ENCODE measurements at regions not wholly inside any gene's neighbourhood (a gene's known extent, or its start where the extent isn't known, plus 50 kb on each side); places are given as distances from the start of the nearest gene placed in this dataset.

DNA sequence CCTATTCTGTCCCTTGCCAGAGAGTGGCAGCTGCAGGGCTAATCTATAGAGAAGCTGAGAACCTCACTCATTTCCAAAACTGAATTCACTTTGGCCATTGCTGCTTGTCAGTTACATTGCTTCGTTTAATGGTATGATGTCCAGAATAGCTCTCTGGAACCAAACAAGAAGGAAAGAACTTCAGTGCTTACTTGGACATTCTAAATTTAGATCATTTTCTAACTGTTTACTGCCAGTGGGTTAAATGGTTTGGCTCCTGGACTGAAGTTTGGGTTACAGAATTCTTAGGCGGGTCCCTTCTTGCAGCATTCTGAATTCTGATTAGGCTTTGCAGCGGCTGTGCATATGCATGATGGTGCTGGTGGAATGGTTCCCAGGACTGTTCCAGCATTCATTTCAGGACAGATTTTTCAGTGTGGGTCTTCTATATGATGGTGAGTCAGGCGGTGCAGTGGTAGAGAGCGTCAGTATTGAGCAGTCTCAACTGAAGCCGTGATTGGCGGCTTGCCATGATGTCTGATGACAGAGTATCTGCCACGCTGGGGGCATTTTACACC, 148.7 kb downstream of the DYRK2 start:
- no peak for DNase-seq (ENCODE audit: low spot score)

DNA sequence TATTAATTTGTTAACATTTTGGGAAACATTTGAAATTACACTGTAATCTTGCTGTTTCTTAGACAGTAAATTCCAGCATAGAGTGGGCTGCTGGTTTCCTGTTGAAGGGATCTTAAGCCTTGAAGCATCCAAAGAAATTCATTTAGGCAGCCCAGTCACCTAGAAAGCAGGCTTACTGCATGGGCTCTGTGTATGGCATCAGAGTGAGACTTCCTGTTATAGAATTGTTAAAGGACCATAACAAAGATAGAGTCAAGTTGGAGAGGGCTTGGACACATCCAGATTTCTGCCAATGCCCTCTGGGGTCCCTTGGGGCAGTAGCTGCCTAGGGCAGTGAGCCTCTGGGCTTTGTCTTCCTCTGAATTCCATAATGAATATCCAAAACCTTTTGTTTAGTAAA, 149.2 kb downstream of the DYRK2 start:
- no peak for DNase-seq (ENCODE audit: low spot score)

DNA sequence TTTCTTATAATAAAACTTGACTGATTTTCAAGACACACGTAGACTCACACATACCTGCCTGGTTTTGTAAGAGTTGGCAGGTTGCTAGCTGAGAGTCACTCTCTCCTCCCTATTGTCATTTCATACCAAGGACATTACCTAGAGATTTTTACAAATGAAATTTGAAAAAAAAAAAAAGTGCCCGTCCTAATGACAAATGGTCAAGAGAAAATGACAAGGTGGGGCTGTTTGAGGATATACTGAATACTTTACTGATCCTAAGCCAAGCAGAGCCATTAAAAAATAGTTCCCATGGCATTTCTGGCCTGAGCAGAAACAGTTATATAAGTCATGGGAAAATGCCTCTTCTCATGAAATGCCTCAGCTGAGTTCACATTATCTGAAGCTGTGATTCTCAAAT, 150.2 kb downstream of the DYRK2 start:
- no peak for DNase-seq (ENCODE audit: low spot score)

DNA sequence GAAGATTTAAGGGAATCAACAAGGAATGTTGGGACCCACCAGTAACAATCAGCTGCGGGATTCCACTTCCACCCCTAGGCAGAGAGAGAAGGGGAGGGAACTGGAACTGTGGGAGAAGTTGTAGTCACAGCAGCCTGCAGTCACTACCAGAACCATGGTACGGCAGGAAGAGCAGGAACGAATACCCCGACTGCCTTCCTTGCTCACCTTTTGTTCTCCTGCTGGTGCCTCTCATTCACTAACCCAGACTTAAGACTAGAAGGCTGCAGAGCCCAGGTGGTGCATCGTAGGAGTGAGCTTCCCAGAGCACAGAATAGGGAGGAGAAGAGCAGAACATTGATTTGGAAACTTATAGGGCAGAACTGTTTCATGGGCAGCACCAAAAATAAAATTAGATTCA, 154.2 kb downstream of the DYRK2 start:
- no peak for DNase-seq (ENCODE audit: low spot score)

DNA sequence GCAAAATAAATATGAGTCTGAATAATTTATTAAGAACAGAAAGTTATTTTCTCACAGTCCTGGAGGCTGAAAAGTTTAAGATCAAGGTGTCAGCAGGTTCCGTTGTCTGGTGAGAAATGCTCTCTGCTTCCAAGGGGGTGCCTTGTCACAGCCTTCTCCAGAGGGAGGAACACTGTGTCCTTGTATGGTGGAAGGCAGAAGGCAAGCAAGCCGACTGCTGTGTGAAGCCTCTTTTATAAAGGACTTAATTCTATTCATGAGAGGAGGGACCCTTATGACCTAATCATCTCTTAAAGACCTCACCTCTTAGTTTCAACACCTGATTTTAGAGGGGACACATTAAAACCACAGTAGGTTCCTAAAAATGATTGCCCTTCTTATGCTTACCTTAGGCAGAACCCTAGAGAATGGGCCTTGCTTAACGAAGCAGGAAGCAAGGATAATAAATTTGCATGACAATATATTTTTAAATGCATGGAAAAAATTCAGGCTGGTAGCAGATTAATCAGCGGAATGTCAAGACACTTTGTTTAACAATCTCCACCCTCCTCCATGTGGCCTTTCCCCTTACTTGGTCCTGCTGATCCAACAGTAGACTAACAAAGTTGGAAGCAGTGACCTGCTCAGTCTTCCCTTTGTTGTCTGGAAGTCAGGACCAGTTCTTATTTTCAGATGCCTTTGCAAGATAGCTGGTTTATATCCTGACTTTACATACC, 154.9 kb downstream of the DYRK2 start:
- no peak for DNase-seq (ENCODE audit: low spot score)

DNA sequence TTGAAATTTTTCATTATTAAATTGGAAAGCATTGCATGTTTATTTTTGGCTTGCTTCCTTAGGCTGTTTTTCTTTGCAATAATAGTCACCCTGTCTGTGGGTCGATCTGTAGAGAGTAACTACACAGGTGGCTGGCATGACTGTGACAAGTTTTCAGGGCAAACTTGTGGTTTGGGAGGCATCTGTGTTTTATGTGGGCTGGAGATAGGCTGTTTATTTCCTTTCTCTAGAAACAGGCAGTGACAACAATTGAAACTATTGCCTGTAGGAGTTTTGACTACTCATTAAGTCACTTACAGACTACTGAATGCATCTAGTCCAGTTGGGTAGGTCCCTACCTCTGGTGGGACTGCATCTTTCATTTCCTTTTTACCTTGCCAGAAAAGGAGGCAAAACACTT, 155.6 kb downstream of the DYRK2 start:
- DNase-seq (ENCODE audit: low spot score) = no peak

DNA sequence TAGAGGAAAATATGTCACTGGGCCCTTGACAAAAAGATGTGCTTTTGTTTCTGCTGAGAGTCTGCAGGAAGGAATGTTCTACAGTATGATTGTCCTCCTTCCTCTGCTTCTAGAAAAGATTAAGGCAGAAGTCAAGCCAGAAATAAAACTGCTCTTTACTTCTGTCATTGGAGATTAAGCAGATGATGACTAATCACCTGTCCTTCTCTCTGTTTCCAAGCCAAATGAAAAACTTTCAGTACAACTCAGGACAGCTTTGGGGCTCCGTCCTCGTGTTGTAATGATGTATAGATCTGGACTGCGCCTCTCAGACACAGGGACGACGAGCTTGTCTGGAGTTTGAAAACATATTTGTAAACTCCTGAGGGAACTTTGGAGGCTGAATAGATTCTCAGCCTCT, 159.3 kb downstream of the DYRK2 start:
- DNase-seq (ENCODE audit: low spot score) = no peak

DNA sequence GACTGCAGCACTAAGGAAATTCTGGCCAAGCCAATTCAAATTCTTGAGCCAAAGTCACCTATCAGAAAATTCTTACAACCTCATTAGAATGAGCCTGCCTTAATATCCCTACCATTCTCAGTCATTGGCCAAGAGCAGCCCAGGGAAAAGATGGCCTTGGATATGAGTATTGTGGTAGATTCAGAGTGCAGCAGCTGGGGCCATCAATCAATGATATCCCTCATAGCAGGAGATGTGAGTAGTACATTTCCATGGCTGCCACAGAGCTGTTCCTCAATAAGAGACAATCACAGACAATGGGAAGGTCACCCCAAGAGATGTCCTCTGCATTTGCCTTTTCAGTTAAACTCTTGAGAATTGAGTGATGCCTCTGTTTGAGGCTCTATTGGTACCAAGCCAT, 161.6 kb downstream of the DYRK2 start:
- DNase-seq (ENCODE audit: low spot score) = no peak

DNA sequence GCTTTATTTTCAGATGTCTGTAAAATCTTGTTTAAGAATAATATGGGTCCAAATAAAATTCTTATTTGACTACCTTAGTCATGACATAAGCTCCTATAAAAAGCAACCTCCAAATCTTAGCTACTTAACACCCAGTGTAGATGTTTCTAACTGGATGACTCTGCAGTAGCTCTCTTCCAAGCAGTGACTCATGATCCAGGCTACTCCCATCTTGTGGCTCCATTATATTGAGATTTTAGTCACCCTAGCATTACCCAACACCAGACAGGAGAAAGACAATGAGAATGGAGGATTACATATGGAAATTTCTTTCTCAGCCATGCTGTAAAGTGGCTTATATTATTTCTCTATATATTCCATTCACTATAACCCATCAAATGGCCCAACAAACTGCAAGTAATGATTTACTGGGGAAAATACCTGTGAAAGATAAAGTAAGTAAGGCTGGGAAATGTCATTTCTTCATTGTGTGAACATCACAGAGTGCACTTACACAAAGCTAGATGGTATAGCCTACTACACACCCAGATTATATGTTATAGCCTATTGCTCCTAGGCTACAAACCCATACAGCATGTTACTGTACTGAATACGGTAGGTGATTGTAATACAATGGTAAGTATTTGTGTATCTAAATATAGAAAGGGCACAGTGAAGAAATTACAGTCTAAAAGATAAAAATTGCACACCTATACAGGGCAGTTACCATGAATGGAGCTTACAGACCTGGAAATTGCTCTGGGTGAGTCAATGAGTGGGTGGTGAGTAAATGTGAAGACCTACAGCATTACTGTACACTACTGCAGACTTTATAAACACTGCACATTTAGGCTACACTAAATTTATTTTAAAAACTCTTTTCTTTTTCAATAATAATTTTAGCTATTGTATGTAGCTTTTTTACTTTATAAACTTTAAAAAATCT, 163.2 kb downstream of the DYRK2 start:
- no peak for DNase-seq (ENCODE audit: low spot score)

DNA sequence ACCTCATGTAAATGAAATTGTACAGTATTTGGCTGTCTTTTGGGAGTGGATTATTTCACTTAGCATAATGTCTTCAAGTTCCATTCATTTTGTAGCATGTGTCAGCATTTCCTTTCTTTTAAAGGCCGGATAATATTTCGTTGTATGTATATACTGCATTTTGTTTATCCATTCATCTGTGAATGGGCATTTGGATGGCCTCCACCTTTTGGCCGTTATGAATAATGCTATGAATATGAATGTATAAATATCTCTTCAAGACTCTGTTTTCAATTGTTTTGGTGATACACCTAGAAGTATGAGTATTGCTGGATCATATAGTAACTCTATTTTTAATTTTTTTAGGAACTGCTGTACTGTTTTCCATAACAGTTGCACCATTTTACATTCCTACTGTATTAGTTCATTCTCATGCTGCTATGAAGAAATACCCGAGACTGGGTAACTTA, 164.9 kb downstream of the DYRK2 start:
- no peak for DNase-seq (ENCODE audit: low spot score)

DNA sequence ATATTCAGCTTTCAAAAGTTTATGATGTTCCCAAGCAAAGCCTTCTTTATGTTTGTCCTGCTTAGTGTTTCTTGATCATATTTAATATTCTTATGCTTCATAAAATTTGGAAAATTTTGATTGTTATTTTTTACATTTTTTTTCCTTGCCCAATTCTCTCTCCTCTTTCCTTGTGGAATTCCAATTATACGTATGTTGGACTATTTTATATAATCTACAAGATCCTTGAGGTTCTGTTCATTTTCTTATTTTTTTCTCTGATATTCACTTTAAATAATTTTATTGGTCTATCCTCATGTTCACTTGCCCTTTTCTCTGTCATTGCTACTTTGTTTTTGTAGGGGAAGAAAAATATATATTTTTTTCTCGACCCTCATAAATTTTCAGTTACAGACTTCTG, 167.7 kb downstream of the DYRK2 start:
- no peak for DNase-seq (ENCODE audit: low spot score)

DNA sequence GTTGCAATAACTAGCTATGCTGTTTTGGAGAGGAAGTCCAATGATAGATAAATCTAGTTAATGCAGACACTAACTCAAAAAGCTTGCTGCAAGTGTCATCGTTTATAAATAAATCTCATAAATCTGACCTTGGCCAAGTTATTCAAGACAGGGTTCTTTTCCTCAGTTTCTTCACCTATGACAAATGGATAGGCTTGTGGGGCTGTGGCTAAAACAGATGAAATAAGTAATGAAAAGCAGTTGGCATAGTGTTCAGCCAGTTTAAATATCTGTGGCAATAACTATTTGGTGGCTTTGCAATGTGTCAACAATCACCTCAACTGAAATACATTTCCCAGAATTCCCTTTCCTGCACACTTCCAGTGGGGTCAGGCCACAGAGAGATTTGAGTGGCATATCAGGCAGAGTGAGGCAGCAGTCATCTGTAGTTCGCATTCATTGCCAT, 169.9 kb downstream of the DYRK2 start:
- no peak for DNase-seq (ENCODE audit: low spot score)

DNA sequence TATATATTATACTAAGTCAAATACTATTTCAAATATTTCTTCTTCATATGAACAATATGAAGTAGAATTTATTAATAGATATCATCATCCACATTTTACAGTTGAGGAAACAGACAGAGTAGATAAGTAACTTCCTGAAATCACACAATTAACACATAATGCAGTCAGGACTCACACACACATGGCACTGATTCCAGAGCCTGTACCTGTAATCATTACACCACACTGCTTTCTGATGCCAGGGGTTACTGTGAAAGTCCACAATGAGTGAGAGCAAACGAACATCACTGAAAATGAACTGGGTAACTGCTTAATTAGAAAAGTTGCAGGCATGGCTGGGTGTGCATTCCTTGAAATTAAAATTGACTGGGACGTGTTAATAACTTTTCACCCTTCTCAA, 169.3 kb upstream of the IFNG-AS1 start:
- DNase-seq (ENCODE audit: low spot score) = no peak

DNA sequence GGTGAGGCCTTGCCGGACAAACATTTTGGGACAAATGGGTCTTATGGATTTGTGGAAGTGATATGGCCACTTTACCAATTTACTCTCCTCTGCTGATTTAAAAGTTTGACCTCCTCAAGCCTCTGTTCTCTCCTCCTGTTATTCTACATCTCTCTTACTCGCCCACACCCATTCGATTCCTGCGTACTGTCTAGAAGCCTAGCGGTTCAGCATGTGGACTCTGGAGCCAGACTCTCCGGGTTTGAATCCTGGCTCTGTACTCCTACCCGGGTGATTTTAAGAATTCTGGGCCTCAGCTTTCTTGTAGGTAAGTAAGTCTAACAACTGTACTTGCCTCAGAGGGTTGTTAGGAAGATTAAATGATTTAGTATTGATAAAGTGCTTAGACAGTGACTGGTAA, 168.6 kb upstream of the IFNG-AS1 start:
- DNase-seq (ENCODE audit: low spot score) = no peak

DNA sequence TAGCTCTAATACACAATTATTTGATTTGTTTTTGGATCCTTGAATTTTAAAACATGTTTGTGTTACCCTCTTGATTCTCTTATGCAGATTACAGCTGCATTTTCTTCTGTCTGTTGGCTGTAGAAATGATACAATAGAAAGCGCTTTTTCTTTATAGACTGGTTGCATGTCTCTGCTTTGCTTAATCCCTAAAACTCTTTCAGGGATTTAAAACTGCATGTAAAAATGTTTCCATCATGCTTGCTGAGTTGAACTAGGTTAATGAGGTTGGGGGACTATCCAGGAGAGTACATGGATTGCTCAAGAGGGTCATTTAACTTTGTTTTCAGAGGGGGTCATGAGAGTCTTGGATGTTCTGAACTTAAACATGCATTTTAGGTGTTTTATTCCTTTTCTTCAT, 166.4 kb upstream of the IFNG-AS1 start:
- DNase-seq (ENCODE audit: low spot score) = no peak

DNA sequence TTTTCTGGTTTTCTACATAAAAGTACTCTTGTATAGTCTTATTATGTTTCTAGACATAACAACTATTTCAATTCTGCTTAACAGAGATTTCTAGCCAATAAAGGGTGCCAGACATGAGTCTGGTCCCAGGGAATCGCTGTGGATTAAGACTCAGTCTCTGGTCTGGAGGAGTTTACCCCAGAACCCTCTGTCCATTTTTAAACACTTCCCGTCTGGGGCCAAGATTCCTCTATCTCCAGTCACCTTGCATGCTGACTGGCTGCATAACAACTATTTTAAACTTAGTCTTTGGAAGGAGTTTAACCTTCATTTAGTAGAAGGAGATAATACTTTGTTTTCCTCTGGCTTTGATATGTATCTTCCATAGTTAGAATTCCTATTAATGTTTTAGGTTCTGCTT, 163.1 kb upstream of the IFNG-AS1 start:
- no peak for DNase-seq (ENCODE audit: low spot score)

DNA sequence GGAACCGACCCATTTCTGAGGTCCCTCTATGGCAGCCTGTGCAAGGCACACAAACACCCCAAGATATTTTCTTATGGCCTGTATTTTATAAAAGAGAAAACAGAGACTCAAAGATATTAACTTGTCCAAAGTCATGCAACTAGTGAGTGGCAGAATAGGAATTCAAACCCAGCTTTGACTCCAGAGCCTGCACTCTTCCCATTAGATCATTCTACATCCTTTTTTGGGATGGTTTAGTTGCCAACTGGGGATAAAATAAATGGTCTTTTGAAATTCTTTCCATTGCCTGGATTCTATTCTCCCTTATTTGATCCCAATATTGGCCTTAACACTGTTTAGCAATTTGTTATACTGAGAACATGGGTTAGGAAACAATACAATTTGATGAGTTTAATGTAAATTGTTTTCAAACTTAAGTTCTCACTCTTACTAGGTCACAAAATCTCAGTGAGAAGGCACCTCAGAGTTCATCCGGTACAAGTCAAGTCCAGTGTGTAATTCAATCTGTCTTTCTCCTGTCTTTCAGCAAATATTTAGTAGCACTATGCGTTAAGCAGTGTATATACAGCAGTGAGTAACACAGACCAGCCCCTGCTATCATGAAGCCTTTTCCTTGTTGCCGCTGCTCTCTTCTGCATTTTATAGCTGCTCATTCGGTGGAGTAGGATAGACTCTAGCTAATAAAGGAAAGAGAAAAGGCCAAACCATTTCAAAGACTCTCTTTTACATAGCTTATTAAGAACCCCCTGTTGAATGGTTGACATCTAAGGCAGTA, 162.1 kb upstream of the IFNG-AS1 start:
- no peak for DNase-seq (ENCODE audit: low spot score)

DNA sequence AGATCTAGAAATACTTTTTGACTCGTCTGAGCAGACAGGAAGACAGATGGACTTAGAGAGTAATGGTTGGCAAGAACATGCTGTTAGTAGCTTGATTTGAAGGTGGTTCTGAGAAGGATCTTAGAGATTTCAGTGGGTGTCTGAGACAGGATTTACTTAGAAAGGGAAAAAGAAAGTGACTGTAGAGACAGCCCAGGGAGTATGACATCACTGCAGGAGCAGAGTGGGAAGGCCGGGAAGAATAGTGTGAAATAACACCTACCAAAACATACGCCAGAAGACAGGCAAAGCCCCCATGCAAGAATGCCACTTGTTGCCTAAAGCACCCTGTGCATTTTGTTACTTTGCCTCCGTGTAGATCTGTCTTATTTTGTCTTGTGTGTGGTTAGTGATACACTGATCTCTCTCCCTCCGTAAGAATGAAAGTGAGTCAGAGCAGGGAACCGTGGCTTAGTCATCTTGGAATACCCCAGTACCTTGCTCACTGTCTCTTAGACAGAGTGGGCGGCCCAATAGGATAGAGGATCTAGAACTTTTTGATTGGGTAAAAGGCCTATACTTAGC, 161.3 kb upstream of the IFNG-AS1 start:
- no peak for DNase-seq (ENCODE audit: low spot score)

DNA sequence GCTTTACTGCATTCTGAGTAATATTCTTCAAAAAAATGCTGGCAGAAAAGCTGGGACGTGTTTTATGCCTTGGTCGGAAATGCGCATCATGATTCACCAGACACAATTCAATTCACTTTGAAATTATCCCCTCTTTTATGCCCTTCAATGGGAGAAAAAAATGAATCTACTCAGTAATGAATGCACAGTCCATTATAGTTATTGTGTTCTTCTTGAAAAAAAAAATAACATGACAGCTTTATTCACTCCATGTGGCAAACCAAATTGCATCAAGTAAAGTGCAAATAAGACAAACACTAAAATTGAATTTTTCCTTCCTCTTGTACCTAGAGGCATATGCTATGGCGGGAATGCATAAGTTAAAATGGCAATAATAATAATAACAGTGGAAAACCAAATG, 159.4 kb upstream of the IFNG-AS1 start:
- no peak for DNase-seq (ENCODE audit: low spot score)

DNA sequence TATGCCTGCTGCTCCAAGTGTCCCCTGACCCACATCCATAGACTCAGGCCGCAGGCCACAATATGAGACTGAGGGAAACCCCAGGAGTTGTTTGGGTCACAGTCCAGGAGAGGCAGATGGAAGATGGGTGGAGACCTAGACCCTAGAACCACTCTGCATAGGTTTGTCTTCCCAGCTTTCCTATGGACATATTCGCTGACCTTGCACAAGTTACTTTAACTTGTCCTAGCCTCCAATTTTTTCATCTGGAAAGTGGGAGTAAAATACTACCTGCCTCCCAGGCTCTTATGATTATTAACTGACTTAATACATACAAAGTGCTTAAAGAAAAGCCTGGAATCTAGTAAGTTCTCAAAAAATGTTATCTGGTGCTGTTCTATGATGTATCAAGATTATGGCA, 157.1 kb upstream of the IFNG-AS1 start:
- no peak for DNase-seq (ENCODE audit: low spot score)

DNA sequence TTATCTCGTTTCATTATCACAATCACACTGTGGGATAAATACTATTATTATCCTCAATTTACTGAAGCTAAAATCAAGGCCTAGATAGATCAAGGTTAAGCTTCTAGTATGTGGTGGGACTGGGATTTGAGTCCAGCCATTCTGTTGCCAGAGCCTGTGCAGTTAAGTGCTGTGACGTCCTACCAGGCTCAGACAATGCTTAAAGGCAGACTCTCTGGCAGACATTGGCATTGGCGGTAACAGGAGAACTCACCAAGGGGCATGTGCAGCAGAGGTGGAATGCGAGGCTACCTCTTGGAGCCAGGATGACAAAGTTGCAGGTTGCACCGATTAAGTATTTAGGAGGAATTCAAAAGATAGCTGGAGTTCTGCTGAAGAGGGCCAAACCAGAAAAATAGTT, 155.6 kb upstream of the IFNG-AS1 start:
- no peak for DNase-seq (ENCODE audit: low spot score)

DNA sequence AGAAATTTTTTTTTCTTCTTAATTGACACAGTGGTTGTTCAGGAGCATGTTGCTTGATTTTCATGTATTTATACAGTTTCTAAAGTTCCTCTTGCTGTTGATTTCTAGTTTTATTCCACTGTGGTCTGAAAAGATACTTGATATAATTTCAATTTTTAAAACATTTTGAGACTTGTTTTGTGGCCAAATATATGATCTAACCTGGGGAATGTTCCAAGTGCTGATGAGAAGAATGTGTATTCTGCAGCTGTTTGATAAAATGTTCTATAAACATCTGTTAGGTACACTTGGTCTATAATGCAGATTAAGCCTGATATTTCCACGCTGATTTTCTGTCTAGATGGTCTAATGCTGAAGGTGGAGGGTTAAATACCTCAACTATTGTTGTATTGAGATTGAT, 151.4 kb upstream of the IFNG-AS1 start:
- DNase-seq (ENCODE audit: low spot score) = no peak
